ENCODE measurements at regions not wholly inside any gene's neighbourhood (a gene's known extent, or its start where the extent isn't known, plus 50 kb on each side); places are given as distances from the start of the nearest gene placed in this dataset.

DNA sequence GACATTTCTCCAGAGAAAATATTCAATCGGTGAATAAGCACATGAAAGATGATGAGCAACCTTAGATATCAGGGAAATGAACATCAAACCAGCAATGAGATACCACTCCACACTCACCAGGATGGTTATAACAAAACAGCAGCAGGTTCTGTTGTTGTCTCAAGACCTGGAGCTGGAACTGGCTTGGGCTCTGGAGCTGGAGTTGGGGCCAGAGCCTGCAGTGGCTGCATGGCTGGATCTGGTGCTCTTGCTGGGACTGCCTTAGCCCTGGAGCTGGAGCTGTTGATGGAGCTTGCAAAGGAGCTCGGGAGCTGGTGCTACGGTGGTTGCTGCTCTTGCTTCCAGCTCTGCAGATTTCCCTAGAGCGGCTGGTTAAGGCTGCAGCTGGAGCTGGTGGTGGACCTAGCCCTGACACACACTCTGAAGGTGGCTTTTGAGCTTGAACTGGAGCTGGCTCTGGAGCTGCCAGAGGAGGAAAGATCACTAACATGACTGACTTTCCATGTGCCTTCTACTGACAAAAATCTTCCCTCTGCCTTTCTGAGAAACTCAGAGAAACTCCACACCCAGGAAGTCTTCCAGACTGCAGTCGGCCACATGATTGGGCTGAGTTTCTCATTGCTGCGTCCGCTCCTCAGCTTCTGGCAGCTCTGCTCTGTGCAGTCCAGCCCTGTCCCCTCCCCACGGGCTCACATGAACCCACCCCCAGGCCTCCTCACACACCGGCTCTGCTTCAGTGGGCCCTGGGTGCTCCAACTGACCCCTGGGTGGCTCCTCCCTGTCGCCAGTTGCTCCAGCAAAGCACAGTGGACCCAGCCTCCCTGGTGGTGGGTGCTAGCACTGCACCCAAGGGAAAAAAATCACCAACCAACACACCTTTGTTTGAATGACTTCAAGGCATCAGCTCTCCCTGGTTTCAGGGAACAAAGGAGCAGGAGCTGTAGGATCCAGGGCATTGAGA, 139.1 kb upstream of the FMN2 start:
- peaks cover 9% of the 10 kb centered on the region for H3K27me3 Mint-ChIP-seq (ENCODE audit: low read depth)
- no peaks in the 10 kb centered on the region for H3K4me1 Mint-ChIP-seq
- no peaks in the 10 kb centered on the region for H3K36me3 Mint-ChIP-seq
- DNase-seq (ENCODE audit: low spot score in 2 of 2, unreplicated experiment in 2 of 2), result no peak
- H3K27ac Mint-ChIP-seq, result no peak overlapping the region
- no peak overlapping the region for H3K4me3 Mint-ChIP-seq
- H3K9me3 Mint-ChIP-seq, result no peaks in the 10 kb centered on the region
- TF ChIP-seq, protein P1, sequence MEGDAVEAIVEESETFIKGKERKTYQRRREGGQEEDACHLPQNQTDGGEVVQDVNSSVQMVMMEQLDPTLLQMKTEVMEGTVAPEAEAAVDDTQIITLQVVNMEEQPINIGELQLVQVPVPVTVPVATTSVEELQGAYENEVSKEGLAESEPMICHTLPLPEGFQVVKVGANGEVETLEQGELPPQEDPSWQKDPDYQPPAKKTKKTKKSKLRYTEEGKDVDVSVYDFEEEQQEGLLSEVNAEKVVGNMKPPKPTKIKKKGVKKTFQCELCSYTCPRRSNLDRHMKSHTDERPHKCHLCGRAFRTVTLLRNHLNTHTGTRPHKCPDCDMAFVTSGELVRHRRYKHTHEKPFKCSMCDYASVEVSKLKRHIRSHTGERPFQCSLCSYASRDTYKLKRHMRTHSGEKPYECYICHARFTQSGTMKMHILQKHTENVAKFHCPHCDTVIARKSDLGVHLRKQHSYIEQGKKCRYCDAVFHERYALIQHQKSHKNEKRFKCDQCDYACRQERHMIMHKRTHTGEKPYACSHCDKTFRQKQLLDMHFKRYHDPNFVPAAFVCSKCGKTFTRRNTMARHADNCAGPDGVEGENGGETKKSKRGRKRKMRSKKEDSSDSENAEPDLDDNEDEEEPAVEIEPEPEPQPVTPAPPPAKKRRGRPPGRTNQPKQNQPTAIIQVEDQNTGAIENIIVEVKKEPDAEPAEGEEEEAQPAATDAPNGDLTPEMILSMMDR (IDR thresholded peaks at IDR 0.05; ENCODE audit: unreplicated experiment), result peak; percentile 78

DNA sequence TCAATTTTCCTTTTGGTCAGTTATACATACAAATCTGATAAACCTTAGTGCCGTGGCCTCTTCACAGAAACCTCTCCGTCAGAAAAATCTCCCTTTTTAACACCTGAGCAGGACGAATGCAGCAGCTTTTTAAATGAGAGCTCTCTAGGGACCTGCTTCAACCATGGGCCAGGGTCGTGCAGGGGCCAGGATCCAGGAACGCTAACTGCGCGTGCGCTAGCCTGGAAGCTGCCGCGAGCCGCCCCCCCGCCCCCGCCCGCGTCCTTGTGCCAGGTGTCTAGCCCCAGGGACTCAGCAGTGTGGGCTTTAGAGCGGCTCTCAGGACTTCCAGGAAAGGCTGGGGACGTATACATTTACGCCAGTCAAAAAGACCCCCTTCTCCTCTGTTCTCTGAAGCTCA, 136.8 kb upstream of the FMN2 start:
- TF ChIP-seq, protein P1 (IDR thresholded peaks at IDR 0.05; ENCODE audit: unreplicated experiment), result no peak
- Mint-ChIP-seq H3K36me3 (no peaks in the 10 kb centered on the region), H3K4me1 (no peaks in the 10 kb centered on the region), H3K9me3 (no peaks in the 10 kb centered on the region), H3K27ac (no peak overlapping the region), H3K27me3 (ENCODE audit: low read depth) (peaks cover 21% of the 10 kb centered on the region), H3K4me3 (no peak overlapping the region)
- no peak for DNase-seq (ENCODE audit: low spot score in 2 of 2, unreplicated experiment in 2 of 2)

GRCh38 chr1:239955431-239955830, 136.3 kb upstream of the FMN2 start:
- TF ChIP-seq, protein P1 (IDR thresholded peaks at IDR 0.05; ENCODE audit: unreplicated experiment), result no peak
- Mint-ChIP-seq H3K27ac (no peak overlapping the region), H3K4me1 (no peaks in the 10 kb centered on the region), H3K36me3 (no peaks in the 10 kb centered on the region), H3K27me3 (ENCODE audit: low read depth) (peaks cover 27% of the 10 kb centered on the region), H3K9me3 (no peaks in the 10 kb centered on the region), H3K4me3 (no peak overlapping the region)
- DNase-seq (ENCODE audit: low spot score in 2 of 2, unreplicated experiment in 2 of 2), result no peak

DNA sequence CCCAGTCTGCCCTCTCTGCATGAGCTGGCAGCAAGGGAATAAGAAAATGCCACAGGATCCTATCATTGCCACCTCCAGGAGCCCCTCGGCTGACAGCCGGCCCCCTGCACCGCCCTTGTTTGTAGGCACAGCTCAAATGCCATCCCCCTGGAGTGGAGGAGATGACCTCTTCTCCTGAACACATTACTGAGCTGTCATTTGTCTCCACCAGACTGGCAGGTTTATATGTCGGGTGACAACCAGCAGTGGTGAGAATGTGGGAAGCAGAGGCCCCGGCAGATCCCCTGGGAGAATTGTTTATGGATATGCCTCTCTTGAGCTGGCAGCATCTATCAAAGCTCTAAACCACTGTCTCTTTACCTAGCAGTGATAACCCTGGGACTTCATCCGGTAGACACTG, 135.4 kb upstream of the FMN2 start:
- no peak overlapping the region for H3K4me3 Mint-ChIP-seq

GRCh38 chr1:239958063-239958462, 133.6 kb upstream of the FMN2 start:
- peaks cover 38% of the 10 kb centered on the region for H3K27me3 Mint-ChIP-seq (ENCODE audit: low read depth)
- H3K36me3 Mint-ChIP-seq, result no peaks in the 10 kb centered on the region
- no peak for DNase-seq (ENCODE audit: low spot score in 2 of 2, unreplicated experiment in 2 of 2)
- H3K4me3 Mint-ChIP-seq, result no peak overlapping the region
- H3K27ac Mint-ChIP-seq, result no peak overlapping the region
- TF ChIP-seq, protein P1 (IDR thresholded peaks at IDR 0.05; ENCODE audit: unreplicated experiment), result no peak
- H3K9me3 Mint-ChIP-seq, result no peaks in the 10 kb centered on the region
- no peaks in the 10 kb centered on the region for H3K4me1 Mint-ChIP-seq

More for the DNA sequence above, 135.4 kb upstream of the FMN2 start:
- H3K27me3 Mint-ChIP-seq (ENCODE audit: low read depth), result peaks cover 32% of the 10 kb centered on the region
- no peaks in the 10 kb centered on the region for H3K4me1 Mint-ChIP-seq
- no peaks in the 10 kb centered on the region for H3K9me3 Mint-ChIP-seq
- H3K27ac Mint-ChIP-seq, result no peak overlapping the region
- no peaks in the 10 kb centered on the region for H3K36me3 Mint-ChIP-seq
- TF ChIP-seq, protein P1 (IDR thresholded peaks at IDR 0.05; ENCODE audit: unreplicated experiment), result no peak
- no peak for DNase-seq (ENCODE audit: low spot score in 2 of 2, unreplicated experiment in 2 of 2)

Data from mesothelial cell of epicardium (in vitro differentiated cells).